ENCODE measurements at regions not wholly inside any gene's neighbourhood (a gene's known extent, or its start where the extent isn't known, plus 50 kb on each side); places are given as distances from the start of the nearest gene placed in this dataset.
"Not testable (repeated sequence)": the region's sequence is repeated elsewhere in the genome, so short reads cannot be mapped to it uniquely, and the experiment has no call there.

- intact Hi-C loops (cut with DNase I): loop anchor here (5.0 kb wide), 1 partner anchor 42 kb away; a partner anchor contains a TSS
Measured at GRCh38 chr6:26273673-26274588, 91.1 kb upstream of the BTN3A2 start.

GRCh38 chr6:26275663-26276062 is 89.3 kb upstream of the BTN3A2 start:
- intact Hi-C loops (cut with DNase I): no loop called here
- no peak for DNase-seq

More at GRCh38 chr6:26273673-26274588, 91.1 kb upstream of the BTN3A2 start:
- DNase-seq: no peak

GRCh38 chr6:26276841-26277648 is 88.0 kb upstream of the BTN3A2 start:
- DNase-seq: no peak
- intact Hi-C loops (cut with DNase I): no loop called here

GRCh38 chr6:26278536-26278935 is 86.5 kb upstream of the BTN3A2 start:
- no peak for DNase-seq

GRCh38 chr6:26279371-26279770 is 85.6 kb upstream of the BTN3A2 start:
- intact Hi-C loops (cut with DNase I); DNase-seq: not testable (repeated sequence)

More at GRCh38 chr6:26278536-26278935, 86.5 kb upstream of the BTN3A2 start:
- intact Hi-C loops (cut with DNase I): no loop called here

GRCh38 chr6:26280407-26280806 is 84.6 kb upstream of the BTN3A2 start:
- DNase-seq: no peak
- intact Hi-C loops (cut with DNase I): no loop called here

- peak in 7 of 10 donors; percentile 29 to 88 (median 40) for DNase-seq
- intact Hi-C loops (cut with DNase I): no loop called here
Measured at GRCh38 chr6:26284537-26285142, 80.4 kb upstream of the BTN3A2 start.

- peak; percentile 91 to 98 (median 94) for DNase-seq
- intact Hi-C loops (cut with DNase I): no loop called here
Measured at GRCh38 chr6:26285143-26286134, 79.6 kb upstream of the BTN3A2 start.

- intact Hi-C loops (cut with DNase I): no loop called here
- peak; percentile 24 to 94 (median 66) for DNase-seq
Measured at GRCh38 chr6:26286168-26286877, 78.7 kb upstream of the BTN3A2 start.

GRCh38 chr6:26288155-26288554 is 76.8 kb upstream of the BTN3A2 start:
- intact Hi-C loops (cut with DNase I): no loop called here
- no peak for DNase-seq

- DNase-seq: no peak
- intact Hi-C loops (cut with DNase I): no loop called here
Measured at GRCh38 chr6:26290941-26291340, 74.1 kb upstream of the BTN3A2 start.

GRCh38 chr6:26292709-26293108 is 72.3 kb upstream of the BTN3A2 start:
- intact Hi-C loops (cut with DNase I): no loop called here
- DNase-seq: no peak

GRCh38 chr6:26294302-26294701 is 70.7 kb upstream of the BTN3A2 start:
- no peak for DNase-seq
- intact Hi-C loops (cut with DNase I): no loop called here

GRCh38 chr6:26295691-26296555 is 69.1 kb upstream of the BTN3A2 start:
- intact Hi-C loops (cut with DNase I): no loop called here
- DNase-seq: no peak

- intact Hi-C loops (cut with DNase I): no loop called here
- DNase-seq: no peak
Measured at GRCh38 chr6:26296556-26296856, 68.5 kb upstream of the BTN3A2 start.

- intact Hi-C loops (cut with DNase I): no loop called here
Measured at GRCh38 chr6:26296857-26297648, 67.9 kb upstream of the BTN3A2 start.

GRCh38 chr6:26299286-26300042 is 65.5 kb upstream of the BTN3A2 start:
- DNase-seq: no peak
- intact Hi-C loops (cut with DNase I): no loop called here

More at GRCh38 chr6:26296857-26297648, 67.9 kb upstream of the BTN3A2 start:
- no peak for DNase-seq

All from posterior cingulate gyrus (tissue), 11 donors.